ENCODE measurements at regions not wholly inside any gene's neighbourhood (a gene's known extent, or its start where the extent isn't known, plus 50 kb on each side); places are given as distances from the start of the nearest gene placed in this dataset.
A peak's percentile ranks its signal among the peaks of the same experiment; 100 is the strongest.
"Not testable (repeated sequence)": the region's sequence is repeated elsewhere in the genome, so short reads cannot be mapped to it uniquely, and the experiment has no call there.

- DNase-seq: not testable (repeated sequence)
These were observed 53.4 kb upstream of the PSMA1 start for GRCh38 chr11:14573539-14574057.

DNA sequence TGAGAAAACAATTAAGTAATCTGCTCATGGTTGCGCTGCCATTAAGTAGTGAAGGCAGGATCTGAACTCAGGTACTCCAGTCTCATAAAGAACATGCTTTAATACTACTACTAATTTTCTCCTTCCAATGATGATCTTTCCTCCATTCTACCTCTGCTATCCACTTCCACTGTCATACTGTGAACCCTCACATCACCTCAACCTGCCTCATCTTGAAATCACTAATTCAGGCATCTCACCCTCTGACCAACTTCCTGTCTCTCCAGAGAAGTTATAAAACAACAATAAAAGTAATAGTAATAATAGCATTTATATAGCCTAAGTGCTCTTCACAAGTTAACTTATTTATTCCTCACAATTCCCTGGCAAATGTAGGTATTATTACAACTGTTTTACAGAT is 57.1 kb upstream of the PSMA1 start:
- no peak for DNase-seq
- TF ChIP-seq GATA1 (IDR thresholded peaks at IDR 0.05; ENCODE audit: low read depth, low read length) (no peak), POLR2A (IDR thresholded peaks at IDR 0.05; ENCODE audit: low read length) (no peak)

GRCh38 chr11:14577835-14578529 is 57.8 kb upstream of the PSMA1 start:
- DNase-seq: peak in 1 of 2 experiments; percentile 31
- TF ChIP-seq GATA1 (IDR thresholded peaks at IDR 0.05; ENCODE audit: low read depth, low read length) (no peak), POLR2A (IDR thresholded peaks at IDR 0.05; ENCODE audit: low read length) (no peak)

- TF ChIP-seq POLR2A (IDR thresholded peaks at IDR 0.05; ENCODE audit: low read length) (no peak), GATA1 (IDR thresholded peaks at IDR 0.05; ENCODE audit: low read depth, low read length) (no peak)
- DNase-seq: peak; percentile 79 to 86
These were observed 58.4 kb upstream of the PSMA1 start for GRCh38 chr11:14578541-14578956.

GRCh38 chr11:14579646-14580045 is 59.5 kb upstream of the PSMA1 start:
- DNase-seq: no peak
- TF ChIP-seq GATA1 (IDR thresholded peaks at IDR 0.05; ENCODE audit: low read depth, low read length) (no peak), POLR2A (IDR thresholded peaks at IDR 0.05; ENCODE audit: low read length) (no peak)

DNA sequence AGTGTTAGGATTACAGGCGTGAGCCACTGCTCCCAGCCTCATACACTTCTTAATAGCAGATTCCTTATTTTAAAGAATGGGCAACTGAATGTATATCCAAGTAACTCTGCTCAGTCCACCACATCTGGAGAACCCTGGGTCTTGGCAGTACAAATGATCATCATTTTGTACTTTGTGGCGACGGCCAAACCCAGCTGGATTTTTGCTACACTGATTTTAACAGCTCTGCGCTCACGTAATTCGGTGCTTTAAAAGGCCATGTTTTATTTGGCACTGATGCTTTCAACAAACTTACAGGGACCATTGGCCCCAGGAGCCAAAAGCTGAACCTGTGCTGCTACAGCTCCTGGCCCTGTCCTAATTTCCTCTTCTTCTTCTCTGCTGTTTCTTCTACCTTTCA is 60.8 kb upstream of the PDE3B start:
- DNase-seq: no peak
- TF ChIP-seq GATA1 (IDR thresholded peaks at IDR 0.05; ENCODE audit: low read depth, low read length): no peak
- TF ChIP-seq POLR2A (IDR thresholded peaks at IDR 0.05; ENCODE audit: low read length): no peak

- DNase-seq: no peak
- TF ChIP-seq POLR2A (IDR thresholded peaks at IDR 0.05; ENCODE audit: low read length) (no peak), GATA1 (IDR thresholded peaks at IDR 0.05; ENCODE audit: low read depth, low read length) (no peak)
These were observed 60.2 kb upstream of the PDE3B start for GRCh38 chr11:14583252-14584034.

- DNase-seq: no peak
- no peak for TF ChIP-seq GATA1 (IDR thresholded peaks at IDR 0.05; ENCODE audit: low read depth, low read length)
- no peak for TF ChIP-seq POLR2A (IDR thresholded peaks at IDR 0.05; ENCODE audit: low read length)
These were observed 59.6 kb upstream of the PDE3B start for GRCh38 chr11:14584035-14584363.

- TF ChIP-seq GATA1 (IDR thresholded peaks at IDR 0.05; ENCODE audit: low read depth, low read length) (no peak), POLR2A (IDR thresholded peaks at IDR 0.05; ENCODE audit: low read length) (no peak)
- DNase-seq: no peak
These were observed 59.0 kb upstream of the PDE3B start for GRCh38 chr11:14584595-14584994.

DNA sequence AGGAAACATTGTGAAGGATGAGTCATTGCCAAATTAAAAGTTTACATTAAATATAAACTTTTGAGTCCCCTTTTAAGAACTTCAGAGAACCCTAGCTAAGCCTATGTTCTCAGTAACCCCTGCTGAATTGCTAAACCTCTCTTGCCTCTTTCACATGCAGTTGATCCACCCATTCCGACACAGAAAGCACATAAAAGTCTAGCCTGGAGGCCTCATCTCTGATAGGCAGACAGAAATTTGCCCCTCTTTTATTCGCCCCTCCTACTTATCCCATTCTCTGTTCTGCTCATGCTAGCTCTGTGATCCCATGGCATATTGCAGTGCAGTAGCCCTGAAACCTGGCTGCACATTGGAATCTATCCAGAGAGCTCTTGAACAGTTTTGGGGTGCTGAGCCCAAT is 58.2 kb upstream of the PDE3B start:
- DNase-seq: no peak
- TF ChIP-seq POLR2A (IDR thresholded peaks at IDR 0.05; ENCODE audit: low read length): no peak

DNA sequence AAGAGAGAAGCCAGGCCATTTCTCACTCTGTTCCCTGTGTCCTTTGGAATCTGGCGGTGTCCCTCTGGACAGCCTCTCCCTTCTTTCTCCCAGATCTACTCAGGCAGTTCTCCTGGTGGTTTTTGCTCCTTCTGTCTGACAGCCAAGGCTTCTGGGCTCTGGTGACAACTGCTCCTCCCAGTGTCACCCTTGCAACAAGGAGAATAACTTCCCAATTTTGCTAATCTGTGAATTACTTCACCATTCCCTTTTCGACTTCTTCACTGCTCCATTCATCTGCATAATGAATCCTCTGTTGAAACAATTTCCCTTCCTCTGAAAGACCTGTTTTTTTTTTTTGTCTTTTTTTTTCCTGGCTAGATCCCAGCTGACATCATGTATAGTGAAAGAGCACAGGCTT is 56.3 kb upstream of the PDE3B start:
- TF ChIP-seq POLR2A (IDR thresholded peaks at IDR 0.05; ENCODE audit: low read length): no peak
- no peak for TF ChIP-seq GATA1 (IDR thresholded peaks at IDR 0.05; ENCODE audit: low read depth, low read length)
- DNase-seq: no peak

DNA sequence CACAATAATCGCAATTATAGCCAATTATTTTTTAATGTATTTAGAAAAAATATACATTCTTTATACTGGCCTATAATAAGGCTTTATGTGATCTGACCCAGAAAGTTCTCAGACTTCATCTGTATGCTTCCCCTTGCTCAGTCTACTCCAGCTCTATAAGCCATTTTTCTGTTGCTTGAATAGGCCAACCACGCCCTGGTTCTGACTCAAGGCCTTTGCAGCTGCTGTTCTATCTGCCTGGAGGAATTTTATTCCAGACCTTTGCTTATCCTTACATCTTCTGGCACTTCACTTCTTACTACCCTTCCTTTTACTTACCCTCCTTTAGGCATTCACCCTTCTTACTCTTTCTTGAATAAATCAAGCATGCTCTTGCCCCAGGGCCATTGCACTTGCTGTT is 54.9 kb upstream of the PDE3B start:
- DNase-seq: no peak
- no peak for TF ChIP-seq POLR2A (IDR thresholded peaks at IDR 0.05; ENCODE audit: low read length)
- TF ChIP-seq GATA1 (IDR thresholded peaks at IDR 0.05; ENCODE audit: low read depth, low read length): no peak

- no peak for TF ChIP-seq POLR2A (IDR thresholded peaks at IDR 0.05; ENCODE audit: low read length)
- no peak for TF ChIP-seq GATA1 (IDR thresholded peaks at IDR 0.05; ENCODE audit: low read depth, low read length)
These were observed 54.2 kb upstream of the PDE3B start for GRCh38 chr11:14589421-14589820.

DNA sequence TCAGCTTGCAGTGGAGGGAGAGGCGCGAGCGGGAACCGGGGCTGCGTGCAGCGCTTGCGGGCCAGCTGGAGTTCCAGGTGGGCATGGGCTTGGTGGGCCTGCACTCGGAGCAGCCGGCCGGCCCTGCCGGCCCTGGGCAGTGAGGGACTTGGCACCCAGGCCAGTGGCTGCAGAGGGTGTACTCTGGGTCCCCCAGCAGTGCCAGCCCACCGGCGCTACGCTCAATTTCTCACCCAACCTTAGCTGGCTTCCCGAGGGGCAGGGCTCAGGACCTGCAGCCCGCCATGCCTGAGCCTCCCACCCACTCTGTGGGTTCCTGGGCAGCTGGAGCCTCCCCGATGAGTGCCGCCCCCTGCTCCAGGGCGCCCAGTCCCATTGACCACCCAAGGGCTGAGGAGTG is 52.6 kb upstream of the PDE3B start:
- not testable (repeated sequence) for DNase-seq

More at GRCh38 chr11:14589421-14589820, 54.2 kb upstream of the PDE3B start:
- DNase-seq: no peak

- no peak for DNase-seq
- TF ChIP-seq POLR2A (IDR thresholded peaks at IDR 0.05; ENCODE audit: low read length) (no peak), GATA1 (IDR thresholded peaks at IDR 0.05; ENCODE audit: low read depth, low read length) (no peak)
These were observed 49.9 kb upstream of the PDE3B start for GRCh38 chr11:14593671-14594070.

All from erythroblast (primary cell).